Neural crest cell (in vitro differentiated cells): ENCODE measurements at regions not wholly inside any gene's neighbourhood (a gene's known extent, or its start where the extent isn't known, plus 50 kb on each side); places are given as distances from the start of the nearest gene placed in this dataset.

ENCODE experiments used
- DNase-seq: peaks from one replicate; pipeline ENCODE4 v3.0.0; 2021; ENCODE audit warnings: low read depth, mixed read lengths, low spot score
- H3K27ac Mint-ChIP-seq: one replicate; pipeline ENCODE4 v1.8.0; 2021; ENCODE audit warnings: mild to moderate bottlenecking, mixed read lengths; ENCODE audit not compliant: unreplicated experiment
- H3K27me3 Mint-ChIP-seq: 2 replicates; pipeline ENCODE4 v1.8.0; 2021; ENCODE audit warnings: low read depth, mild to moderate bottlenecking, mixed read lengths
- H3K36me3 Mint-ChIP-seq: 2 replicates; pipeline ENCODE4 v1.8.0; 2021; ENCODE audit warnings: low read depth, mild to moderate bottlenecking, mixed read lengths
- H3K4me1 Mint-ChIP-seq: 2 replicates; pipeline ENCODE4 v1.8.0; 2021; ENCODE audit warnings: mixed read lengths
- H3K4me3 Mint-ChIP-seq: one replicate; pipeline ENCODE4 v1.8.0; 2021; ENCODE audit warnings: mild to moderate bottlenecking, mixed read lengths
- H3K9me3 Mint-ChIP-seq: 2 replicates; pipeline ENCODE4 v1.8.0; 2021; ENCODE audit warnings: mixed read lengths
- CTCF ChIP-seq: fragments of 200-600 bp; sonication (generic); conservative IDR thresholded peaks from 2 replicates; pipeline ENCODE4 v1.5.0; 2021; ENCODE audit warnings: antibody characterized with exemption, mild to moderate bottlenecking

GRCh38 chr6:74048387-74048786 lies 352.4 kb downstream of the CD109 start:
- no peaks in the 10 kb centered on the region for H3K4me1 Mint-ChIP-seq
- no peaks in the 10 kb centered on the region for H3K36me3 Mint-ChIP-seq
- H3K27ac Mint-ChIP-seq, result no peak overlapping the region
- DNase-seq, result no peak
- TF ChIP-seq CTCF, result no peak
- H3K9me3 Mint-ChIP-seq, result no peaks in the 10 kb centered on the region
- no peak overlapping the region for H3K4me3 Mint-ChIP-seq
- no peaks in the 10 kb centered on the region for H3K27me3 Mint-ChIP-seq

GRCh38 chr6:74044417-74045096 lies 348.6 kb downstream of the CD109 start:
- H3K9me3 Mint-ChIP-seq, result no peaks in the 10 kb centered on the region
- H3K36me3 Mint-ChIP-seq, result no peaks in the 10 kb centered on the region
- no peak overlapping the region for H3K4me3 Mint-ChIP-seq
- H3K4me1 Mint-ChIP-seq, result no peaks in the 10 kb centered on the region
- DNase-seq, result no peak
- no peak for TF ChIP-seq CTCF
- H3K27me3 Mint-ChIP-seq, result no peaks in the 10 kb centered on the region
- no peak overlapping the region for H3K27ac Mint-ChIP-seq

GRCh38 chr6:74041420-74041819 lies 345.4 kb downstream of the CD109 start:
- Mint-ChIP-seq H3K27ac (no peak overlapping the region), H3K4me3 (no peak overlapping the region), H3K36me3 (peaks cover 1% of the 10 kb centered on the region), H3K27me3 (no peaks in the 10 kb centered on the region), H3K9me3 (peaks cover 9% of the 10 kb centered on the region), H3K4me1 (no peaks in the 10 kb centered on the region)
- no peak for DNase-seq
- TF ChIP-seq CTCF, result no peak

GRCh38 chr6:74018825-74019224 lies 322.8 kb downstream of the CD109 start:
- H3K4me1 Mint-ChIP-seq, result no peaks in the 10 kb centered on the region
- H3K27ac Mint-ChIP-seq, result no peak overlapping the region
- no peak for DNase-seq
- no peaks in the 10 kb centered on the region for H3K36me3 Mint-ChIP-seq
- no peak for TF ChIP-seq CTCF
- peaks cover 12% of the 10 kb centered on the region for H3K27me3 Mint-ChIP-seq
- peaks cover 13% of the 10 kb centered on the region for H3K9me3 Mint-ChIP-seq
- H3K4me3 Mint-ChIP-seq, result no peak overlapping the region

- no peak for DNase-seq
- Mint-ChIP-seq H3K9me3 (peaks cover 10% of the 10 kb centered on the region), H3K27me3 (no peaks in the 10 kb centered on the region), H3K4me1 (no peaks in the 10 kb centered on the region), H3K4me3 (no peak overlapping the region), H3K27ac (no peak overlapping the region), H3K36me3 (no peaks in the 10 kb centered on the region)
- TF ChIP-seq CTCF, result no peak
Measured at GRCh38 chr6:74015427-74015826, 319.4 kb downstream of the CD109 start.
